HG03039 (cell line): ENCODE measurements at regions not wholly inside any gene's neighbourhood (a gene's known extent, or its start where the extent isn't known, plus 50 kb on each side); places are given as distances from the start of the nearest gene placed in this dataset.

Source experiments
- ATAC-seq: cut with Tn5 transposase; IDR thresholded peaks from one replicate; pipeline ENCODE4 v1.9.1; 2021; ENCODE audit warnings: mild to moderate bottlenecking, moderate library complexity; ENCODE audit not compliant: unreplicated experiment

DNA sequence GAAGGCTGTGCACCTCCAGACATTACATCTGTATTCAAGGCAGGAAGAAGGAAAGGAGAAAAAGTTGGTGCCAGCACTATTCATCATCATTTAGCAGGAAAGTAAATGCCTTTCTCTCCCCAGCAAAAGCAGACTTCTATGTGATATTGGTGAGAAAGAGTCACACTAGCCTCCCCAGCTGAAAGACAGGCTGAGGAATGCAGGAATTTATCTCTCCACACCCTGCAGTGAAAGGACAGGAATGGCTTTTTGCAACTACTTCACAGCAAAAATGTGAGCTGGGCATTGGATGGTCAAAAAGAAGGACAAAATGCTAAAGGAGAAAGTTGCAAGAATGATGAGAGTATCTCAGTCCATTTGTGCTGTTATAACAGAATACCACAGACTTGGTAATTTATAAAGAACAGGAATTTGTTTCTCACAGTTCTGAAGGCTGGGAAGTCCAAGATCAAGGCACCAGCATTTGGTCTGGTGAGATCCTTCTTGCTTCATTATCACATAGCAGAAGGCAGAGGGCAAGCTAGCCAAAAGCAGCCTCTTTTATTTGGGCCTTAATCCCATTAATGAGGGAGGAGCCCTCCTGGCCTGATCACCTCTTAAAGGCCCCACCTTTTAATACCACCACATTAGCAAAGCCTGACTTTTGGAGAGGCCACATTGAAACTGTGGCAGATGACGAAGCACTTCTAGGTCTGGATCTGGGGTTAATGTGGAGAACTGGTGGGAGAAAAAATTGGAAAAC, 388.1 kb upstream of the SLC14A2 start:
- ATAC-seq, result no peak

DNA sequence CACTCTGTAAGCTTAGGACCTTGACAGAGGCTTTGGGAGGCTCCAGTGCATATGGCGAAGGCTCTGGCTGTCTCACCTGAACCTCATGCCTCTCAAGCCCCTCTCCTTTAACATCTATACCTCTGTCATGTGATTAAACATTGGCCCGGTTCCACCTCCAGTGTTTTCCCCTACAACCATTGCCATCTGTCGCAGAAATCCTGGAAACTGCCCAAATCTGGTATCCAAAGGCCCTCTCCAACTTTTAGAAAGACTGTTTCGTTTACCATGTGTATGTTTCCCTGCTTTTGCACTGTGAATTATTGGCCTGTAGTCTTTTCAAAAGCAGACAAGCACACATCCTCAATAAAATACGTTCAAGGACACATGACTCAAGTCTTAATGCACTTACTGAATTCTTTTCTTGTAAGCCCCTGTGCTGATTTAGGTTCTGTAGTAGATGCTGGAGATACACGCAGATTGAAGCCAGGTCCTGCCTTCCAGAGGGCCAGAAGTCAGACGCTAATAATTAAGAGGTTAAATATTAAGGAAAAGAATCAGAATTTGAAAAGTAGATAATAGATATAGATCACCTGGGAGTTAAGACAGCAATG, 386.4 kb upstream of the SLC14A2 start:
- ATAC-seq, result no peak

DNA sequence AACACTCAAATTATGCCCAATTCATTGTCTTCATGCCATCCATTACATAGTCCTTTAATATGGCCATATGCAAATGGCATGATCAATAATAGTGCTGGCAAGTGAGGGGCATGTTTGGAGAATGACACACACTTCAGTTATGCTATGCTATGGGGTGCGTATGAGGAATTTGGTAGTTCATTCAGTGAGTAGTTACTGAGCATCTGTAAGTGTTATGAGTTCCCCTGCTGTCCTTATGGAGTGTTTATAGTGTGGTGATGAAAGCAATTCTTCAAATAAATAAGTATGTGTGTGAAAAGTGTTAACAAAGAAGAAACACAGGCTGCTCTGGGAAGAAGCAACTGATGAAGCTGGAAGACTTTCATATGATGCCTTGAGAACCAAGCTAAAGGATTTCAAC, 383.7 kb upstream of the SLC14A2 start:
- ATAC-seq, result no peak

DNA sequence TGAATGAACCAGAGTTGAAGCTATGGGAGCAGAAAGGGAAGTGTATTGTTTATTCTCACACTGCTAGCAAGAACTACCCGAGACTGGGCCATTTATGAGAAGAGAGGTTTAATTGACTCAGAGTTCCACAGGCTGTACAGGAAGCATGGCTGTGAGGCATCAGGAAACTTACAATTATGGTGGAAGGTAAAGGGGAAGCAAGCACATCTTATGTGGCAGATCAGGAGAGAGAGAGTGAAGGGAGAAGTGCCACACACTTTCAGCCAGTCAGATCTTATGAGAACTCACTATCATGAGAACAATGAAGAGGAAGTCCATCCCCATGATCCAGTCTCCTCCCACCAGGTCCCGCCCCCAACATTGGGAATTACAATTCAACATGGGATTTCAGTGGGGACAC, 383.2 kb upstream of the SLC14A2 start:
- ATAC-seq, result no peak

DNA sequence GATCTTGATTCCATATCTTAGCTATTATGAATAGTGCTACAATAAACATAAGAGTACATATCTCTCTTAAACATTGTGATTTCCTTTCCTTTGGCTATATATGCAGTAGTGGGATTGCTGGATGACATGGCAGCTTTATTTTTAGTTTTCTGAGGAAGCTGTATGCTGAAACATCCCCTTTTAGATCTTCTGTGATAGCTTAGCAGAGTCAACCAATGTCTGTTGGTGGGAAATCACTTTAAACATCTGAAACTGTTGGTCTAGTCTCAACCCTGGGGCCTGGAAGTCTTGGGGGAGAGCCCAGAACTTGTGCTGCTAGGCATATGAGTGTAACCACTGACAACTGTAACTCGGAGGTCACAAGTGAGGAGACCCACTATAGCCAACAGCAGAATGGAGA, 378.6 kb upstream of the SLC14A2 start:
- no peak for ATAC-seq

DNA sequence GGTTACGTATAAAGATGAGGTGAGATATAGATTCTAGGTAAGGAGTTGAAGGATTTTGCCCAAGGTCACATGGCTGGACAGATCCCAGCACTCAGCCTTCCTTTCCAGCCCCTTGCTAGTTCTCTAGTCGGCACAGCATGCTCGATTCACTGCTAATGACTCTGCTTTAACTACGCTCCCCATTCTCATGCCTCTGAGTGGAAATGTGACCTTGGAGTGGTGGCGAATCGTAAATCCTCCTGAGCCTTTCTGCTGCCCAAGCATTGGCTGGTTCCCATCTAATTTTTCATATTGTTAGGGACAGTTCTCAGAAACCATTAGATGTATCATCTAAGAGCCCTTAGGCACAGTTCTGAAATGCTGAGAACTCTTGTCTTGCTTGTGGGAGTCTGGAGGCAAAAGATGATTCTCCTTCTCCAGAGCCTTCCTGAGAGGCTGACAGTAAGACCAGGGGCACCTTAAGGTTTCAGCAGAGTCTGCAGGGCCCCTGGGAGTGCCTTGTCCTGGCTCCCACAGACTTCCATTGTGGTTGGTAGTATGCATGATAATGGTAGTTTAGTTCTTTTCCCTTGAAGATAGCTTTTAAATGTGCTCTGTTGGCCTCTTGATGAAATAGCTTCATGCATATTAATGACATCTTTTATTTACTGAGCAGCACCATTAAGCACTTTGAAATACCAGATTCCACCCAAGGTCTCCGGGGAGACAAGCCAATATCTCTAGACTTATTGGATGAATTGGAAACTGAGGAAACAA, 377.8 kb upstream of the SLC14A2 start:
- ATAC-seq, result no peak

DNA sequence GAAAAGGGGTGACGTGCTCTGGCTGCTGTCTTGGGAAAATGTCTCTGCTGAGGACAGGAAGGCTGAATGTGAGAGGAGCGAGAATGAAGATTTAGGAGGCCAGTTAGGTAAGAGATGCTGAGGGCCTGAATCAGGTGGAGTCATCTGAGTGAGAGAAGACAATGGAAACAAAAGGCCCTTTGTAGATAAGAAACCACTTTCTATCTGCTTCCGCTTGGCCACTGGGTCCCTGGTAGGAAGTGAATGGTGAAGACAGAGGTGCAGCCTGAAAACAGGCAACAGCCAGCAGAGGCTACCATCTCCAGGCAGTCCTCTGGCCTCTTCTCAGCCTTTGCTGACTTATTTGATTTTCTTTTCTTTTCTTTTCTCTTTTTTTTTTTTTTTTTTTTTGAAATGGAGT, 374.0 kb upstream of the SLC14A2 start:
- no peak for ATAC-seq

DNA sequence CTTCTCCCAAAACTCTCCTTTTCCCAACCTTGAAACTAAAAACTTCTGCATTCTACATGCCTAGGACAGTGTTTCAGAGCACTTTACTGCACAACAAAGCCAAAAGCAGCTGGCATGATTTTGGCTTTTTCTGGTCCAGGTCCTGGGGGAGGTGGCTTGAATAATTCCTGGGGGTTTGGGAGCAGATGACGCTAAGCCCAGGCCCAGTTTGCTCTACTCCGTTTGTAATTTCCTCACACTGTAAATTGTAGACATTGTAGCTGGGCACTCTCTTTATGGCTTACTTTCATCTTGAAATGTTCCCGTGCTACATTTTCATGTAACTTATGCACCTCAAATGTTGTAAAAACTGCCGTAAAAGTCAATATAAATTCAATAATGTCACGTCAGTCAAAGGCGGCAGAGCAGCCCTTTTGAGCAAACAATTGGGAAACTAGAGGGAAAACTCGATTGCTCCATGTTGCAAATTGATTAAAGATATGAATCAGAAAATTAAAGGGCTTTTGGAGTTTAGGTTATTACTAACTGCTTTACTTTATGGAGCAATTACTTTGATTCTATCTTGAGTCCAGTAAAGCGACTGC, 373.2 kb upstream of the SLC14A2 start:
- ATAC-seq, result no peak

DNA sequence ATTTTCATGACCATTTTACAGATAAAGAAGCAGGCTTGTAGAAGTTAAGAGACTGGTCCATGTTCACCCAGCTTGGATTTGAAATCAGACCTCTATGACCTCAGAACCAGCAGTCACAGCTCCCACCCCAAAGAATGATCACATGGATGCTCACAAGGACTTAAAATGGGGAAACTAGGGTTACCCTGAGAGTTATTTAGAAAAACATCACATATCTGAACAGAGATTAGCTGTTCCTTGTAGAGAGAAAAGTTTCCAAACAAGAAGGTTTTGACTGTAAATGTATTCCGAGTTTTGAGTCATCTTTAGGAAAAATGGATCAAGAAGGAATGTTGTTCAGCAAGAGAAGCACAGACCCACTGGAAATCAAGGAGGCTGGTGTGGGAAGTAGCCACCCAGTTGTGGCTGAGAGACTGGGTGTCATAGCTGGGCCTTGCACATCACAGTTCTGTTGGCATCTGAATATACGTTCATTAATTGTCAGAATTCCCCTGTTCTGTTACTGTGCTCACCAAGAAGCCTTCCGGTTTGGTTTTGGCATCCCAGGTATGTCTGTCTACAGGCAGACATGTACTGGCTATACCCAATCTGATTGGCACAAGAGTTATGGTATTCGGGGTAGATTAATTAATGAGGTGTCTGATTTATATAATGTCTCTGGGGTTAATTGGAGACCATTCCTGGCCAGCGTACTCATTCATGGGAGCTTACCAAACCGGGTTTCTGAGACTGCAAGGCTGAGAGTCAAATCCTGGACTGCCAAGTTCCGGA, 371.8 kb upstream of the SLC14A2 start:
- no peak for ATAC-seq

DNA sequence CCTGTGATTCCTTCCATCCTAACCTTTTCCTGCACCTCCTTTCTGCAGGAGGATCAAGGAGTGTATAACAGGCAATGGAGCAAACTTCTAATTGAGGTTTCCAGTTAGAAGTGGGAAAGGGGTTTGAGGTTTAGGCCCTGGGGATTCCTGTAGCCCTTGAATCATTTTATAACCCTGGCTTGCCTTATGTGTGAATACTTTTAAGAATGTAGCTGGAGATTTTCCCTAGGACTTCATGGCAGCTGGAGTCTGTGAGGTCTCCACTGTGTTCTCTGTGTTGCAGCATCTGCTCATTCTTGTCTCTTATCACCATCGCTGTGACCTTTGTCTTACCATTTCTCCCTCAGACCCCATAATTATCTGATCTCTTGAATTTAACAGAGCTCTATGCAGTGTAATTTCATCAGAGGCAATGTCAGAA, 370.2 kb upstream of the SLC14A2 start:
- ATAC-seq, result no peak

DNA sequence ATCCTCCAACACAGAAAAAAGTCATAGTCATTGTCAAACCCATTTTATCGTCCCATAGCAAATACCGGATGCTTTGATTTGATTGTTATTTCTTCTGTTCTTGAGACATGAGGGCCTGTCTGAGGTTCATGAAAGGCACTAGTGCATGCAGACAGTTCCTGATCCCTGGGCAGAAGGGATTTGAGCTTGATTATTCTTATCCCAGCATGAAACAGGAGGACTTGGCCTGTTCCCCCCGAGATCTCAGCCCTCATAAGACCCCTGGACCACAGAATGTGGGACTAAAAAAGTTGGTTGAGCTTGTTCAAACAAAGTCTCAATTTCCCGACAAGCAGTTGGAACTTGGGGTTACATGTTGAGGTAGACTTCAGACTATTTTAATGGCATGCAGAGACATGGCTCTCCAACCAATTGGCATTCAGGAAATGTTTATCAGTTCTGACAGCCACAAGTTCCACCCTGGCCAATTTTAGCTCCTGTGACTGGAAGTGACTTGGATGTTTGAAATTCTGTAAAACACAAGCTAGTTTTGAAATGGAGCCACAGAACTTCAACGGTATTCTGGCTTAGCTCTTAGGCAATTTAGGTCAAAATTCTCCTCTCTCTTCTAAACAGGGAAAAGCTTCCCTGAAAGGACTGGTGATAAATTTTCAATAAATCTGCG, 366.9 kb upstream of the SLC14A2 start:
- ATAC-seq, result no peak

DNA sequence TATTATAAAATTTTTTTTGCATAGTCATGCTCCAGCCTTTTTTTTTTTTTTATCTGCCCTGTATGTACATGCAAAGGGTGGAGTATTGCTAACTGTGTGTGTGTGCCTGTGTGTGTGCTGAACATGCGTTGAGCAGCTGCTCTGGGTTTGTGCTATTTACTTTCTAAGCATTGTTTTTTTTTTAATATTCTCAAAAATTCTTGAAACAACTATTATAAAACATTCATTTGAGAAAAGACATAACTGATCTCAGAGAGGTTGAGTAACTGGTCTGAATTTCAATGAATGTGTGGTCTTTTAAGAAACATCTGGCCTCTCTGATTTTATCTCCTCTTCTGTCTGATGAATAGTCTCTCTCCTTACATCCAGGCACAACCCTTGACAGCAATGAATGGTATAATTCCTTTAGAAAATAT, 366.0 kb upstream of the SLC14A2 start:
- no peak for ATAC-seq

DNA sequence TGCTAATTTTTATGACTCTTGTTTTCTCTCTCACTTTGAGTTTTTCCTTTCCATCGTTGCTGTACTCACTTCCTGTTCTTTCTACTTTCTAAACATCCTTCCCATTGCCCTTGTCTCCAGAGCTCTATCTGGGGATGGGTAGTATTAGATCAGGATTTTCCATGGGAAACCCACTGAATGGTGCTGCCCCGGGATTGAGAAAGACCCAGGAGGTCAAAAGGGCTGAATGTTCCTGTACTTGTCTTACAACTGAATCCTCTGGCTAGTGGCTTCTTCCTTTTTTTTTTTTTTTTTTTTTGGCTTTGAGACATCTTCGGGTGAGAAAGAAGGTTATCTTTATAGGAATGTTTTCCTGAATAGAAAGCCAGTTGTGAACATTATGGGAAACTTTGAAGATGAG, 364.8 kb upstream of the SLC14A2 start:
- no peak for ATAC-seq

DNA sequence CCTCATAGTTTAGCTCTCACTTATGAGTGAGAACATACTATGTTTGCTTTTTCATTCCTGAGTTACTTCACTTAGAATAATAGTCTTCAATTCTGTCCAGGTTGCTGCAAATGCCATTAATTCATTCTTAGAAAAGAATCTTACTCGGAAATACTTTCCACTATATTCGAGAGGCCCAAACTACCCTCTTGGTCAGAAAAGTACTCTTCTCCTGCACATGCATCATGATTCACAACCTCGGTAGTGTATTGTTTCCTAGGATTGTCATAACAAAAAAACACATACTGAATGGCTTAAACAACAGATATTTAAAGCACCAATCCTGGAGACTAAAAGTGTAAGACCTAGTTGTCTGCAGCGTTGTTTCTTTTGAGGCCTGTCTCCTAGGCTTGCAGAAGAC, 364.0 kb upstream of the SLC14A2 start:
- no peak for ATAC-seq

DNA sequence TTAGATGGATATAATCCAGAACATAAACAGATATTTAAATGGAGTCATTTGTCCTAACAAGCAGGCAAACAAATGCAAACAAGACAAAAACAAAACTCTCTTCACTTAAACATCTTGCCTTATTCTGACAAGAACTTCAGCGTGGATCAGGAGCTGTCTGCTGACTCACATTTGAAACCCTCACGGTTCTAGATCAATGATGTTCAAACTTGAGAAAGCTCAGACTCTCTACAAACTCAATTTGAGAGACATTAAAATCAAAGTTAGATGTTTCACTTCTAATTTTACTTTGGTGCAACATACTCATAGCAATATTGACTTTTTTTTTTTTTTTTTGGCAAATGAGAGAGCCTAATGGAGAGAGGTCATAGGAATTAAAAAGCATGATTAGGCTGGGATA, 362.8 kb upstream of the SLC14A2 start:
- no peak for ATAC-seq

DNA sequence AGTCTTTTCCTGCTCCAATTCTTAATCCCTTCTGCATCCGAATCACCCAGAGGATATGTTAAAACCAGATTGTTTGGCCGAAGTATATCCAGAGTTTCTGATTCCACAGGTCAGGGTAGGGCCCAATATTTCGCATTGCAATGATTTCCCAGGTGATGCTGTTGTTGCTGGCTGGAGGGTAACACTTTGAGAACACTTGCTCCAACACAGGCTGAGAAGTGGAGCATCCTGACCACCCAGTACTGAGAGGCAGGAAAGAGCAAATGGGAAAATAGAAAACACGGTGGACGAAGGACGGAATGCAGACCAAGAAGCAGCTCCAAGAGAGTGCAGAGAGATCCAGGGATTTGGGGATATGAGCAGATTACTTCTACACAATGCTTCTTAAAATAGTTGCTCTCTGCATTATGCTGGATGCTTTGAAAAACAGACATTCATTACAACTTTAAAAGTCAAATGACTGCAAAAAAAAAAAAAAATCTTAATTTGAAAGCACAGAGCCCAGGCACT, 362.2 kb upstream of the SLC14A2 start:
- ATAC-seq, result no peak

DNA sequence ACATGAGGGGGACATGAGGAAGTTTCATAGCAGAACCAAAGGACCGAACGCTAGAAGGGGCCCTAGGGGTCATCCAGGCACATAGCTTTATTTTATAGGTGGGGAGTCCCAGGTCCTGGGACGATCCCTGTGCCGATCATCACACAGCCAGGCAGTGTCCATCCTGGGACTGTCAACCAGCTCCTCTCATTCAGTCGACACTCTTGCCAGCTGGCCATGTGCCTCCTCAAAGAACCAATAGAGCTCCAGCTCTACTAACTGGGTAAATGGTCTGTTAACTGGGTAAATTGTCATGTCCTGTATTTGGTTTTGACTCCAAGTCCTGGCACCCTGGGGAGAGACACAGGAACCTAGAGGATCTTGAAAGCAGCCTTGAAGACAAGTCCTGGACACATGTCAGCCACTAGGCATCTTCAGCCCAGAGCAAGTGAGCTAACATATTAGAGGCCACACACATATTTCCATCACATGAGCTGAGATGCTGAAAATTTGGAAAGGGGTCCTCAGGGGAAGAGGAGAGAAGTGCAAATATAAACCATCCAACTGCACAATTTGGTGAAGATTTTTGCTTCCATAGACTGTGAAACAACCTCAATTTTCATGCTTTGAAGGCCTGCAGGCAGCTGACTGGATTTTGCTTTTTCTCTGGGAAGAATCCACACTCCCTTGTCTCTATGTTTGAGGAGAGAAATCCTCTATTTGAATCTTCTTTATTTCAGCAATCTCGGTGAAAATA, 361.1 kb upstream of the SLC14A2 start:
- no peak for ATAC-seq

DNA sequence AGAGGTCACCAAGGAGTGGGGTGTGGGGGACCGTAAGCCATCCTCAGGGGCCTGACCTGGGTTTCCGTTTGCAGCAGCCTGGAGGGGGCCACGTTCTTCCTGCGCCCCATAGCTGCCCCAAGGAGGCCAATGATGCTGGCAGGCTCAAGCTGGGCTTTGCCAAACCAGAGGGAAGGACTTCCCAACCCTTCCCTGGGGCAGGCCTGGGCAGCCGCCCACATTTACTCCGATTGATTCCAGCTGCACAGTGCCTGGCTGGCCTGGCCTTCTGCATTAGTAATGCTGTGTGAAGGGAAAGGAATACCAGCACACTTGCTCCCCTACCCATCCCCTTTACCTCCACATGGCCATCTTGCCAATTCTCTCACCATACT, 360.6 kb upstream of the SLC14A2 start:
- no peak for ATAC-seq

DNA sequence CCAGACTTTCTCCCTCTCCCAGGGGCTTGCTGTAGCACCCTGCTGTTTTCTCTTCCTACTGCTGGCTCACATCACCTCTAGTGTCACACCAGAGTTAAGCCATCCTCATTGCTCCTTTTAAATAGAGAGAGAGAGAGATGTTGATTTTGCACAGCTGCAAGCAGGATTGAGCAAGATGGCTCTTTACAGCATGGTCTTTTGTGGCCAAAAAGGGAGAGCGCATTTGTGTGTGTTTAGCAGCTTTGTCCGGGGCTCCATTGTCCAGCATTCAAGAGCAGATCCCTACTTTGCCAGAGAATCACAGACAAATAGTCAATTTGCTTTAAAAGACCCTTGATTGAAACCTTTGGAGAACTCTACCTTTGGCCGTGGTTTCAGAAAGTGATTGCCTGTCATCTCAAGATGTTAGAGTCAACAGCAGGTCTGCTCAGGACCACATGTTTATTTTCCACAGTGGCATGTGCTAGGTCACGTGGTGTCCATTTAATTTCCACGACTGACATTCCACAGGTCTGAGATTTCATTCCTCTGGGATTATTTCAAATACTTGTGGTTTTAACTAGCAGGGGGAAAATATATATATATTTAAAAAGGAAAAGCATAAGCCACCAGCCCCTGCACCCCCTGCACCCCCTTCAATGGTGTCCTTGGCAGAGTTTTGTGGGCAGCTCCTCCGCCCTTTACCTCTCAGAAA, 359.9 kb upstream of the SLC14A2 start:
- ATAC-seq, result no peak
